ENCODE measurements at regions not wholly inside any gene's neighbourhood (a gene's known extent, or its start where the extent isn't known, plus 50 kb on each side); places are given as distances from the start of the nearest gene placed in this dataset.

DNA sequence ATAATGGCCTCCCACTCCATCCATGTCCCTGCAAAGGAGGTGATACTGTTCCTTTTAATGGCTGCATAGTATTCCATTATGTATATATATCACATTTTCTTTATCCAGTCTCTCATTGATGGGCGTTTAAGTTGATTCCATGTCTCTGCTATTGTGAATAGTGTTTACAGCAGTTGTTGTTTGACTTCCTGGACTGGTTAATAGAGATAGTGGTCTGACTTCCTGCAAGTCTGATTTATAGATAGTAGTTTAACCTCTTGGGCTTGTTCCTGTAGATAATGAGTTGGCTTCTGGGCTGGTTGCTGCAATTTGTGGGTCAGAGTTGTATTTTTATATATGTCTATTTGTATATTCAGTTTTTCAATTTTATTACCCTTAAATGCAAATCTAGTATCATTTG, 145.4 kb downstream of the ARL6IP6 start:
- TF ChIP-seq, protein P1, sequence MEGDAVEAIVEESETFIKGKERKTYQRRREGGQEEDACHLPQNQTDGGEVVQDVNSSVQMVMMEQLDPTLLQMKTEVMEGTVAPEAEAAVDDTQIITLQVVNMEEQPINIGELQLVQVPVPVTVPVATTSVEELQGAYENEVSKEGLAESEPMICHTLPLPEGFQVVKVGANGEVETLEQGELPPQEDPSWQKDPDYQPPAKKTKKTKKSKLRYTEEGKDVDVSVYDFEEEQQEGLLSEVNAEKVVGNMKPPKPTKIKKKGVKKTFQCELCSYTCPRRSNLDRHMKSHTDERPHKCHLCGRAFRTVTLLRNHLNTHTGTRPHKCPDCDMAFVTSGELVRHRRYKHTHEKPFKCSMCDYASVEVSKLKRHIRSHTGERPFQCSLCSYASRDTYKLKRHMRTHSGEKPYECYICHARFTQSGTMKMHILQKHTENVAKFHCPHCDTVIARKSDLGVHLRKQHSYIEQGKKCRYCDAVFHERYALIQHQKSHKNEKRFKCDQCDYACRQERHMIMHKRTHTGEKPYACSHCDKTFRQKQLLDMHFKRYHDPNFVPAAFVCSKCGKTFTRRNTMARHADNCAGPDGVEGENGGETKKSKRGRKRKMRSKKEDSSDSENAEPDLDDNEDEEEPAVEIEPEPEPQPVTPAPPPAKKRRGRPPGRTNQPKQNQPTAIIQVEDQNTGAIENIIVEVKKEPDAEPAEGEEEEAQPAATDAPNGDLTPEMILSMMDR (IDR thresholded peaks at IDR 0.05; ENCODE audit: borderline replicate concordance, extremely low read depth, low read length, poor library complexity, severe bottlenecking) = no peak
- no peak for TF ChIP-seq EZH2 (IDR thresholded peaks at IDR 0.05; ENCODE audit: borderline replicate concordance, low read depth, low read length, severe bottlenecking)

Measured in DND-41 (cell line).